SU-DHL-6 (cell line): ENCODE measurements at regions not wholly inside any gene's neighbourhood (a gene's known extent, or its start where the extent isn't known, plus 50 kb on each side); places are given as distances from the start of the nearest gene placed in this dataset.

Experiments
- H2AFZ ChIP-seq: fragments of 200-600 bp; sonication (generic); 2 replicates; pipeline ENCODE4 v1.6.1; 2014; ENCODE audit warnings: low read depth, mild to moderate bottlenecking, moderate library complexity, mixed read lengths, antibody characterized with exemption, low read length; ENCODE audit not compliant: severe bottlenecking
- H3F3A ChIP-seq: fragments of 200-600 bp; shearing (Covaris generic); 2 replicates; pipeline ENCODE4 v1.6.0; 2016; ENCODE audit warnings: antibody characterized with exemption, mild to moderate bottlenecking; ENCODE audit not compliant: insufficient read depth
- H3K27ac ChIP-seq: fragments of 200-600 bp; sonication (generic); 2 replicates; pipeline ENCODE4 v1.5.1; 2016; ENCODE audit warnings: low read depth, mild to moderate bottlenecking, low read length, moderate library complexity, mixed read lengths
- H3K27me3 ChIP-seq: fragments of 200-600 bp; sonication (generic), shearing (Covaris generic); 2 replicates; pipeline ENCODE4 v1.6.0; 2014; ENCODE audit warnings: mild to moderate bottlenecking, low read length
- H3K36me3 ChIP-seq: fragments of 200-600 bp; sonication (generic); 2 replicates; pipeline ENCODE4 v1.6.1; 2014; ENCODE audit warnings: mild to moderate bottlenecking, low read length, mixed read lengths
- H3K4me2 ChIP-seq: fragments of 300-600, 200-600 bp; shearing (Covaris generic), sonication (generic); 2 replicates; pipeline ENCODE4 v1.6.0; 2014; ENCODE audit warnings: low read length, low read depth, mild to moderate bottlenecking; ENCODE audit not compliant: poor library complexity, severe bottlenecking
- H3K4me3 ChIP-seq: fragments of 200-600 bp; sonication (generic); 2 replicates; pipeline ENCODE4 v1.5.1; 2014; ENCODE audit warnings: antibody characterized with exemption, low read length, mild to moderate bottlenecking, mixed read lengths; ENCODE audit not compliant: insufficient read depth, poor library complexity, severe bottlenecking
- H3K79me2 ChIP-seq: fragments of 200-600 bp; sonication (generic); 2 replicates; pipeline ENCODE4 v1.6.1; 2014; ENCODE audit warnings: mild to moderate bottlenecking, low read length, moderate library complexity; ENCODE audit not compliant: insufficient read depth
- H3K9ac ChIP-seq: fragments of 200-600 bp; sonication (generic); 2 replicates; pipeline ENCODE4 v1.7.0; 2014; ENCODE audit warnings: mild to moderate bottlenecking, low read length
- H3K9me2 ChIP-seq: fragments of 200-600 bp; sonication (generic); replicated peaks from 2 replicates; pipeline ENCODE4 v1.6.1; 2014; ENCODE audit warnings: low read length; ENCODE audit not compliant: insufficient read depth
- H3K9me3 ChIP-seq: fragments of 200-600 bp; sonication (generic); 2 replicates; pipeline ENCODE4 v1.6.1; 2014; ENCODE audit warnings: low read length, mixed read lengths; ENCODE audit not compliant: insufficient read depth
- H4K20me1 ChIP-seq: fragments of 200-600 bp; sonication (generic); 2 replicates; pipeline ENCODE4 v1.6.1; 2014; ENCODE audit warnings: low read depth, mild to moderate bottlenecking, antibody characterized with exemption, low read length, moderate library complexity, mixed read lengths
- CTCF ChIP-seq: fragments of 200-600 bp; sonication (generic); IDR thresholded peaks from one replicate; pipeline ENCODE4 v1.5.1; 2017; ENCODE audit warnings: antibody characterized with exemption, mild to moderate bottlenecking, low read length, moderate library complexity; ENCODE audit not compliant: insufficient read depth, poor library complexity, severe bottlenecking
- EZH2phosphoT487 ChIP-seq: fragments of 200-600 bp; sonication (generic), shearing (Covaris generic); conservative IDR thresholded peaks from 2 replicates; pipeline ENCODE4 v1.6.1; 2018; ENCODE audit warnings: mild to moderate bottlenecking, antibody characterized with exemption, low read length, moderate library complexity, mixed read lengths

- Histone ChIP-seq H3K4me2 (no peak overlapping the region), H3K9me2 (no peaks in the 10 kb centered on the region), H3K9me3 (no peaks in the 10 kb centered on the region), H3F3A (no peaks in the 10 kb centered on the region), H3K27ac (no peak overlapping the region), H3K36me3 (no peaks in the 10 kb centered on the region), H4K20me1 (no peaks in the 10 kb centered on the region), H3K9ac (no peak overlapping the region), H3K4me3 (no peak overlapping the region), H3K27me3 (no peaks in the 10 kb centered on the region), H2AFZ (no peak overlapping the region), H3K79me2 (no peaks in the 10 kb centered on the region)
- TF ChIP-seq EZH2phosphoT487 (no peak), CTCF (no peak)
Observed at GRCh38 chr12:115541891-115542421, 735.5 kb downstream of the MED13L start.

- H3F3A ChIP-seq: no peaks in the 10 kb centered on the region
- no peak overlapping the region for H2AFZ ChIP-seq
- TF ChIP-seq CTCF: no peak
- no peak for TF ChIP-seq EZH2phosphoT487
- no peaks in the 10 kb centered on the region for H4K20me1 ChIP-seq
- H3K36me3 ChIP-seq: no peaks in the 10 kb centered on the region
- H3K27ac ChIP-seq: no peak overlapping the region
- no peaks in the 10 kb centered on the region for H3K9me2 ChIP-seq
- H3K4me2 ChIP-seq: no peak overlapping the region
- H3K4me3 ChIP-seq: no peak overlapping the region
- no peak overlapping the region for H3K9ac ChIP-seq
- no peaks in the 10 kb centered on the region for H3K27me3 ChIP-seq
- no peaks in the 10 kb centered on the region for H3K79me2 ChIP-seq
- no peaks in the 10 kb centered on the region for H3K9me3 ChIP-seq
Observed at GRCh38 chr12:115528466-115528865, 749.0 kb downstream of the MED13L start.

- Histone ChIP-seq H3K27me3 (no peaks in the 10 kb centered on the region), H3F3A (no peaks in the 10 kb centered on the region), H3K36me3 (no peaks in the 10 kb centered on the region), H3K27ac (no peak overlapping the region), H4K20me1 (no peaks in the 10 kb centered on the region), H3K9me2 (no peaks in the 10 kb centered on the region), H3K9me3 (no peaks in the 10 kb centered on the region), H3K4me3 (no peak overlapping the region), H3K4me2 (no peak overlapping the region), H3K9ac (no peak overlapping the region), H3K79me2 (no peaks in the 10 kb centered on the region), H2AFZ (no peak overlapping the region)
- TF ChIP-seq EZH2phosphoT487 (no peak), CTCF (no peak)
Observed at GRCh38 chr12:115521771-115522409, 755.6 kb downstream of the MED13L start.
